ENCODE measurements at regions not wholly inside any gene's neighbourhood (a gene's known extent, or its start where the extent isn't known, plus 50 kb on each side); places are given as distances from the start of the nearest gene placed in this dataset.

DNA sequence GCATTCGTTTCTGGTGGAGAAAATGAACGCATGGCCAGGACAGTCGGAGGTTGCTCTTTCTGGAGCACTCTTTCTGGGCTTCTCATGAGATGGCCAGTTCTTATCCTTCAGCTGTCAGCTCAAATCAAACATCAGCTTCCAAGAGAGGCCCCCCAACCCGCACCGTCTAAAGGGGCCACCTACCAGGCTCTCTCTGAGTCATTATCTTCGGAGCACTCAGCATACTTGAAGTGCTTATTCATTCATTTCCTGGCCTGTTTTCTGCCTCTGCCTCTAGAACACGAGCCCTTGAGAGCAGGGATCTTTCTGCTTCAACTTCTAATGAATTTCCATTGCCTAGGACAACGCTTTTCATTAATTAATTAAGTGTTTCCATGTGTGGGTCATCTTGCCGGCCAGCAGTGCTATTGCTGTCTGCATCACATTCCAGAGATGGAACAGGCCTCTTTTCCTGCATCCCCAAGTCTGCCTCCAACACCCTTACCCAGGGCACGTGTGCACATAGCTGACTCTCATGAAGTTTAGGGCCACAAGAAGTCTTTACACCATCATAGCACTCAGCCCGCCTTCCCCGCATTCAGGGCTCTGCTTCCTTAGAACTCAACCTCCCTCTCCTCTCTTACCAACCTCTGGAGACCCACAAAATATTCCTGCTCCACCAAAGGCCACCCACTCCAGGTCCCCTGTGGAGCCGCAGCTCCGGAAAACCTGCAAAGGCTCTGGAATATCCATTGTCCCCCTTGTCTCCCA, 52.1 kb upstream of the LAPTM5 start:
- peaks cover 0 to 14% of the 10 kb centered on the region in 2 donors for H3K4me1 ChIP-seq (ENCODE audit: control insufficient read depth in 1 of 2, low read depth in 2 of 2)

DNA sequence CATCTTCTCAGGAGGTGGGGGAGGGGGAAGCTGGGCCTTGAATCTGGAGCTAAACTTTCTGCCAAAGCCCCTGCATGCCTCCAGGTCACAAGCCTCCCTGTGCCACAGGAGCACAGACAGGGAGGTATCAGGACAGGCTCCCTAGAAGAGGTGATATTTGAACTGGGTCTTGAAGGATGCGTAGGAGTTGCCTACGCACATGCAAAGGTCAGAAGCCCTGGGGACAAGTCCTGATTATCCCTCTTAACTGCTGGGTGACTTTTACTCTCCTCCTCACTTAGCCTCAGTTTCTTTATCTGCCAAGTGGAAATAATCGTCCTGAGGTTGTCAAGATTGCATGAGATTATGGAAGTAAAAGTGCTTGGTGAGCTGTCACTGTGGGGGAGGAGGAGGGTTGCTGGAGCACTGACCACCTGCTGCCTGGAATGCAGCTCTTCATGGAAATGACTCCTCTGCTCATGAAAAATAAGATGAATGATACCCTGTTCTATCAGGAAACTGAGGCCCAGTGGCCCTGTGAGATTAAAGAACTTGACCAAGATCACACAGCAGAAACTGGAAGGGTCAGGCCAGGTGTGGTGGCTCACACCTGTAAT, 50.6 kb upstream of the LAPTM5 start:
- Histone ChIP-seq H3K9me3 (no peaks in the 10 kb centered on the region), H3K4me1 (ENCODE audit: control insufficient read depth in 1 of 2, low read depth in 2 of 2) (peaks cover 0 to 14% of the 10 kb centered on the region in 2 donors), H3K27ac (no peak overlapping the region), H3K36me3 (no peaks in the 10 kb centered on the region), H3K27me3 (replicated peaks; ENCODE audit: insufficient read depth) (no peaks in the 10 kb centered on the region), H3K4me3 (no peak overlapping the region)
- ATAC-seq (ENCODE audit: insufficient number of reproducible peaks, low FRiP score, low read depth) (no peak), DNase-seq (ENCODE audit: low spot score) (no peak)
- no peak for TF ChIP-seq CTCF (IDR thresholded peaks at IDR 0.05)

More for the DNA sequence above, 52.1 kb upstream of the LAPTM5 start:
- H3K27ac ChIP-seq = no peak overlapping the region
- DNase-seq (ENCODE audit: low spot score) (no peak), ATAC-seq (ENCODE audit: insufficient number of reproducible peaks, low FRiP score, low read depth) (no peak)
- H3K9me3 ChIP-seq = no peaks in the 10 kb centered on the region
- no peak for TF ChIP-seq CTCF (IDR thresholded peaks at IDR 0.05)
- H3K27me3 ChIP-seq (replicated peaks; ENCODE audit: insufficient read depth) = no peaks in the 10 kb centered on the region
- H3K36me3 ChIP-seq = no peaks in the 10 kb centered on the region
- no peak overlapping the region for H3K4me3 ChIP-seq

DNA sequence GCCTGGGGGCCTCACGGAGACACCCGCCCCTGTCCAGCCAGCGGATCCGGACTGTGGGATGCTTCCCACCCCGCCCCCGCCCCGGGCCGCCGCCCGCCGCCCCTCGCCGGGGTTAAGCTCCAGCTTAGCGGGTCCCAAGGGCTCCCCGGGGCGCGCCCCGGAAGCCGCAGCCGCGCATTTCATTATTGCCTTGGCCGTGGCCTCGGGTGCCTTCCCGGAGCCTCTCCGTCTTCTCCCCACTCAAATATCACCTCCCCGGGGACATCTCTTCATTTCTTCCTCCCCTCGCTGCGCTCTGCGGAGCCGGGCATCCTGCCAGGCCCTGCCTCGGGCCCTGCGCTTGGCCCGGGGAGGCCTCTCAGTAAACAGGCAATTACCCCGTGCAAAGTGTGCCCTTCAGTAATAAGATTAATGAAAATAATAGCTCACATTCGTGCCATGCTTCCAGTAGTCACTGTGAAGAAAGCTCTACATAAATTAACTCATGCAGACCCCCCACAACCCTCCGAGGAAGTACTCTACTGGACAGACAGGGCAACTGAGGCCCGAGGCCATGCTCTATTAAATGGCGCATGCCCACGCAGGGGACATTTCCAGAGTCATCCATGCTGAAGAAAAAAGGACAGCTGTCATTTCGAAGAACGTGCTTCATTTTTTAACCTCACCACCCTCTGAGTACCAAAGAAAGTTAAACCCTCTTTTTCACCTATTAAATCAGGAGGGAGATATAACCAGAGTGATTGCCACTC, 49.9 kb upstream of the LAPTM5 start:
- Histone ChIP-seq H3K27me3 (replicated peaks; ENCODE audit: insufficient read depth) (no peaks in the 10 kb centered on the region), H3K27ac (no peak overlapping the region), H3K4me1 (ENCODE audit: control insufficient read depth in 1 of 2, low read depth in 2 of 2) (peaks cover 0 to 14% of the 10 kb centered on the region in 2 donors), H3K36me3 (no peaks in the 10 kb centered on the region), H3K9me3 (no peaks in the 10 kb centered on the region), H3K4me3 (no peak overlapping the region)
- no peak for TF ChIP-seq CTCF (IDR thresholded peaks at IDR 0.05)
- ATAC-seq (ENCODE audit: insufficient number of reproducible peaks, low FRiP score, low read depth) = no peak
- DNase-seq (ENCODE audit: low spot score) = no peak

Data from thoracic aorta (tissue), 2 donors.